ENCODE measurements at regions not wholly inside any gene's neighbourhood (a gene's known extent, or its start where the extent isn't known, plus 50 kb on each side); places are given as distances from the start of the nearest gene placed in this dataset.
"Not testable (repeated sequence)": the region's sequence is repeated elsewhere in the genome, so short reads cannot be mapped to it uniquely, and the experiment has no call there.

- DNase-seq, result not testable (repeated sequence)
Measured at GRCh38 chr6:71360556-71361335, 72.1 kb downstream of the OGFRL1 start.

GRCh38 chr6:71364889-71365542, 76.4 kb downstream of the OGFRL1 start:
- no peak for DNase-seq

- DNase-seq, result no peak
Measured at GRCh38 chr6:71367756-71368155, 79.1 kb downstream of the OGFRL1 start.

- DNase-seq, result no peak
Measured at GRCh38 chr6:71368284-71368683, 79.7 kb downstream of the OGFRL1 start.

GRCh38 chr6:71371559-71371958, 82.9 kb downstream of the OGFRL1 start:
- DNase-seq, result no peak

- no peak for DNase-seq
Measured at GRCh38 chr6:71373943-71374342, 85.3 kb downstream of the OGFRL1 start.

- DNase-seq, result no peak
Measured at GRCh38 chr6:71375676-71376075, 87.1 kb downstream of the OGFRL1 start.

GRCh38 chr6:71376830-71377229, 88.2 kb downstream of the OGFRL1 start:
- DNase-seq, result no peak

GRCh38 chr6:71383476-71383875, 94.9 kb downstream of the OGFRL1 start:
- no peak for DNase-seq

- no peak for DNase-seq
Measured at GRCh38 chr6:71383901-71384489, 95.4 kb downstream of the OGFRL1 start.

- DNase-seq, result no peak
Measured at GRCh38 chr6:71385111-71385822, 96.7 kb downstream of the OGFRL1 start.

- DNase-seq, result no peak
Measured at GRCh38 chr6:71386215-71386614, 97.6 kb downstream of the OGFRL1 start.

GRCh38 chr6:71387179-71387578, 98.6 kb downstream of the OGFRL1 start:
- DNase-seq, result no peak

GRCh38 chr6:71388068-71388744, 99.6 kb downstream of the OGFRL1 start:
- DNase-seq, result no peak

GRCh38 chr6:71388856-71389527, 100.4 kb downstream of the OGFRL1 start:
- no peak for DNase-seq

GRCh38 chr6:71391126-71391525, 102.5 kb downstream of the OGFRL1 start:
- DNase-seq, result no peak

- DNase-seq, result no peak
Measured at GRCh38 chr6:71392276-71392675, 103.7 kb downstream of the OGFRL1 start.

- DNase-seq, result no peak
Measured at GRCh38 chr6:71393471-71393870, 104.9 kb downstream of the OGFRL1 start.

- DNase-seq, result no peak
Measured at GRCh38 chr6:71393981-71394432, 105.4 kb downstream of the OGFRL1 start.

GRCh38 chr6:71394926-71395325, 106.3 kb downstream of the OGFRL1 start:
- DNase-seq, result no peak

- DNase-seq, result no peak
Measured at GRCh38 chr6:71395731-71396409, 107.3 kb downstream of the OGFRL1 start.

GRCh38 chr6:71396410-71396801, 107.8 kb downstream of the OGFRL1 start:
- no peak for DNase-seq
